CD4-positive, alpha-beta T cell treated with Interleukin-1 beta for 1 hour (primary cell): ENCODE measurements at regions not wholly inside any gene's neighbourhood (a gene's known extent, or its start where the extent isn't known, plus 50 kb on each side); places are given as distances from the start of the nearest gene placed in this dataset.
"Not testable (repeated sequence)": the region's sequence is repeated elsewhere in the genome, so short reads cannot be mapped to it uniquely, and the experiment has no call there.

ENCODE experiments used
- DNase-seq, 2 donors: peaks; one replicate each; pipeline ENCODE4 v3.0.0-alpha.2; 2020 to 2022

DNA sequence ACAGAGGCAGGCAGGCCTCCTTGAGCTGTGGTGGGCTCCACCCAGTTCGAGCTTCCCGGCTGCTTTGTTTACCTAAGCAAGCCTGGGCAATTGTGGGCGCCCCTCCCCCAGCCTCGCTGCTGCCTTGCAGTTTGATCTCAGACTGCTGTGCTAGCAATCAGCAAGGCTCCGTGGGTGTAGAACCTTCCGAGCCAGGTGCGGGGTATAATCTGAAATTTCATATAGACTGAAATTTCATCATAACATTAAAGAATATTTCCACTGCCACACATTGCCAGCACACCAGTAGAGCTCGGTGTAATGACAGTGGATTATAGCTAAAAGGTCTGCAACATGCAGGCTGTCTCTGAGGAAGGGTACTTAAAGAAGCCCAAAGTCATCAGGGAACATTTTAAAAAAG, 344.3 kb upstream of the COL8A1 start:
- not testable (repeated sequence) for DNase-seq

DNA sequence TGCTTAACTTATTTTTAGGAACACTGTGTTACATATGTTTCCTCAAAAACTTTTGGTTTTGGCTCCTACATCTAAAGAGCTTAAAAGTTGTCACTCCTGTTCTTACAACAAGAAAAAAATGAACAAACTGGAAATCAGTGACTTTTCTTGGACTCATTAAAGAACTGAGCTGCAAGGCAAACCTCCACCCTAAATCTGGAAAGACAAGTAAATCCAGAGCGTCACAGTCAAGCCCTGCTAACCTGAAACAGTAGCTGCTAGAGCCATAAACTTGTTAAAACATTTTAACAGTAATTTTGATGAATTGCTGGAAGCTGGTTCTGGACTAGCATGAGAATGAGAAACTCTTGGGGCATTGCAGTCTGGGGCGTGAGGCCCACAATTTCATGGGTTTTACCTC, 350.5 kb upstream of the COL8A1 start:
- no peak for DNase-seq

DNA sequence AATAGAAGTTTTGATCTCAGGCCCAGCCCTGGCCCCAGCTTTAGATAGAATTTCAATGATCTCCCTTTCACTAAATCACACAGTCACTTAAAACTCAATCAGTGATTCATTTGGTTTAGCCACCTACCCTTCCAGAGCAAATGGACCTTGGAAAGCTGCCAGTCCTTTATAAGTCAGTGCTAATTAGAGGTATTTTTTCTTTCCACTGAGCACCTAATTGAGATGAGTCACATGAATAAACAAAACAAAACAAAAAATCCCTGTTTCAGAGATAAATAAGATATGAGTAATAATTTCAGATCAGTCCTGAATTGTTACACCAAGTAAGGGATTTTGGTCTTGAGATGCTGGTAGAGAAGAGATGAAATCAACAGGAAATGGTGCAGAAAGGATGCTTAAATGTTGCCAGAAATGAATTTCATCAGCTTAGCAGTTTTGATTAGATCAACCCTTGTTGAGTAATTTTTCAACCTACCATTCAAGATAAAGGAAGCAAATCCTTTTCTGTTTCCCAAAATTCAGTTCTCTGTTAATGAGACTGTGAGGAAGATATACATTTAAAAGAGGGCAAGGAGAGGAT, 352.0 kb upstream of the COL8A1 start:
- no peak for DNase-seq

DNA sequence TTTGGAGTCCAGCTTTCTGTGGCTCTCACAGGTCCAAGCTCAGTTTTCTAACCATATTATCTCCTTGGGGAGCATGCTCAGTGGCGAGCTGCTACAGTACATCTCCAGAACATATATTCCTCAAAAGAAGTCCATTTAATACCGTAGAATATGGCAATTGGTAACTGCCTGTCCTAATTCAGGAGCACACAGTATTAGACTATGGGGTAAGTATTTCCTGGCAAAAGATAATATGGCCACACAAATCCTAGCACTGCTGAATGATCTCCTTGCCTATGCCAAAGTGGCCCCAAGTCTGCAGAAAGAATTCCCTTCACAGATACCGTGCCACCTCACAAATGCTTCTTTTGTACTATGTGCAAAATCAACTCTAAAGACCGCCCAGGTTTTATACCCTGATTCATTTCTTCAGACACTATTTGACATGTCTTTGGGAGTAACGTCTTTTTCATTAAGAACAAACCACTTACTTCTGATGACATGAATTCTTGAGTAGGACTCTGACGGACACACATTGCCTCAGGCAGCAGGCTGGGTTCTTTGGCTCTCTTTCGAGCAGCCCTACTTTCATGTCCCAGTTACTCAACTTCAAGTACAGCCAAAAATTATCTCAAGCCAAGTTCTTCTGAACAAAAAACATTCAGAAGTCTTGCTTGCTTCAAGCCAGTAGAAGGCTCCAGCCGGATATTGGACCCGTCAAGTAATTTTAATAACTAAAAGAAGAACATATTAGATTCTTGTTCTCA, 368.3 kb upstream of the DCBLD2 start:
- DNase-seq = no peak

DNA sequence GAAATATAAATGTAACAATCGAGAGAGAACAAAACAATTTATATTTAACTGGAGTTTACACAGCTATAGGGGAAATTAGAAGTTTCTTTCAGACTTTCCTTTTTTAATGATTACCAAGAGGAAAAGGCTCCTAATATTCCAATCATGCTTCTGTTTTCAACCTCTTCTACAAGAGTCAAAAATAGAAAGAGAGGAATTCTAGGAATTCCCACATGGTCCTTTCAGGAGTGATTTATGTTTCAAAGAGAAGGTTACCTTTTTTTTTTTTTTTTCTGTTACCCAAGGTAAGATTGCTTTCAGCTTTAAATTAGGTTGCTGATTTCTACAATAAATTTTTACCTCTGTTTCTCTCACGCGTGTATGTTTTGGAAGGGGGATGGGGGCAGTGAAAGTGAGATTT, 355.3 kb upstream of the DCBLD2 start:
- DNase-seq = no peak

DNA sequence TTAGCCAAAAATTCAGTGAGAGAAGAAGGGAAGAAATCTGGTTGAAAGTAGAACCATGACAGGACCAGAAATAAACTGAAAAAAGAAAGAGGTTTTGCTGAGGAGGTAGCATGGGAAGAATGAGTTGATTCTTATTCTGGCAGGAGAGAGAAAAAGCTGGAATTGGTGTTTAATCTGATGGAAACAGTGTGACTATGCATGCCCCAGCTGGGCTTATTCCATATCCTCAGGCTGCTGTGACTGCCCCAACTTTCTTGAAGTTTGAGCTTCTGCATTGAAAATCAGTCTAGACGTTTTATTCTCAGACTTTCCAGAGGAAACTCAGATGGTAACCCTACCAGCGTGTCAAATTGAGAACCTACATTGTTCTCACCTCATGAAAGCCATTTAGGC, 352.5 kb upstream of the DCBLD2 start:
- DNase-seq = no peak

DNA sequence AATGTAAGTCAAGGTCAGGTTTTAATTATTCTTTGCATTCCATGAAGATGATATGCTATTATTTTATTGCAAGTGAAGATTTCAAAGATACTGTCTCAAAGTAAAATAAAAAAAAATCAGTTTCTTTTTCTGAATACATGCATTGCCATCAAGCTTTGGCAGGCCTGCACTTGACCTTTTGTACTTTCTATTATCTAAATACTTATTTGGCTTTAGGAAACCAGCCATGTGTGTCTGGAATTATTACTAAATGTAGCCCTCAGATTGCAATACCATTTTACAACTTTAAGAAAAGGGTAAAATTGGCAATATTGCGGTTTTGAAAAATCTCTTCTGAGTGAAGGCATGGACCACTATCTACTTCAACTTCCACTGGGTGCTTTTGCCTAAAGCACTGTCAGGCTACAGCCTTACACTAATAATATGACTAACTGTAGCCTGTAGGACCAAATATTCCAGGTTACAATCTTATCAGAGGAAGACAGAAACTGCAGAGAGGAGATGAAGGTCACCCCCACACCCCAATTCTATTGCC, 349.4 kb upstream of the DCBLD2 start:
- no peak for DNase-seq

DNA sequence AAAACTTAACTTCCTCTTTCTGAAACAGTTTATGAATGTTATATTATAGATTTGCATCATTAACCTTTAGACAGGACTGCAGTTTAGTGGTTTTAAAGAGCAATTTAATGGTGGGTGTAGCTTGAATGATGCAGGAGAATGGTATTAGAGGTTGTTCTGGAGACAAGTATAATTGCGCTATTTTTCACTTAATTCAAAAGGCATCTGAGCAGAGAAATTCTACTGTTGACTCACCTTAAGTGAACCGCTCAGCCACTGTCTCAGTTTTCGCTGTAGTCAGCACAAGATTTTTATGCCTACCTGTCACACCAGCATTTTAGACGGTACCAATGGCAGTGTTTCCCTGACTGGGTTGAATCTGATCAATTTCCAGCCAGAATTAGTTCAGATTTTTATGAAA, 348.8 kb upstream of the DCBLD2 start:
- no peak for DNase-seq

DNA sequence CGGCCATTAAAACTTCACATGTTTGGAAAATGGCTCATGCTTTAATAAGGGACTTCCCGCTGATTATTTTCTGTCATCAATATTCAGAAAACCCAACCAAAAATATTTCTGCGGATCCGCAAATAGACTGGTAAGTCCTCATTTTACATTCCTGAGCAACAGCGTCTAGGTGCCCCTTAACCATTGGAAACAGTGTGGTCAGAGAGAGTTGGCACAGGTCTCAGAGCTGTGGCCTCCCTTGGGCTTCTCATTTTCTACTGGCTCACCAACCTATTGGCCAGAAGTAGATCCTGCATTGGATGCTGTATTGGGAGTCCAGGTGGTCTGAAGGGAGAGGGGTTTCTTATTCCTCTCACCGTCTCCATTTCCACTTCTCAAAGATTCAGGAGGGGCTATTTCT, 348.1 kb upstream of the DCBLD2 start:
- no peak for DNase-seq

DNA sequence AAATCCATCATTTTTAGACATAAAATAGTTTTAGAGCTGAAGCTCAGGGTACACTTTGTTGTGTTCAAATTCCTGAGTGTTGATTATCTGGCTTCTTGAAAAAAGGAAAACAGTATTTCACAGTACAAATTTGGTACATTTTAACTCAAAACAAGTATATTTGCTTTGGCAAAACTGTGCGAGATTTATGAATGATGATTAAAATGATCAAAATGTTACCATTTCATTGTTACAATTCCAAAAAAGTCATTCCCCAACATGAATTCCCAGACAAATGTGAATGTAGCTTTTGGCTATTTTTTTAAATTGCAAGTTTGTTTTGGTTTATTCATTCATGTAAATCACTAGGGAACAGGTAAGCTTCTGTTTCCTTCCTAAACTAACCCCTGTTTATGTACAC, 347.4 kb upstream of the DCBLD2 start:
- no peak for DNase-seq

DNA sequence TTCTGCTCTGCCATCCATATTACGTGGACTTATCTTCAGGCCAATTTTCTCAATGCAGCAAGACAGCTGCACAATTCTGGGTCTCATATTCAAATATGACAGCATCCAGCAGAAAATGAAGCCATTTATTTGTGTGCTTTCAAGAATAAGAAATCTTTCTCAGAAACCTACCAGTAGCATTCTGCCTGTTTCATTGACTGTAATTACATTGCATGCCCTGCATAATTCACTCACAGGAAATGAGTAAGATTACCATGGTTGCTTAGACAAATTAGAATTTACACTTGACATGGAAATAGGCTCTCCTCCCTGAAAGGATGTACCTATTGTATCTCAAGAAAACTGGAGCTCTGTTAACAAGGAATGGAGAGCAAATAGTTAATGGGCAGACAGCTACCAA, 346.6 kb upstream of the DCBLD2 start:
- DNase-seq = no peak

DNA sequence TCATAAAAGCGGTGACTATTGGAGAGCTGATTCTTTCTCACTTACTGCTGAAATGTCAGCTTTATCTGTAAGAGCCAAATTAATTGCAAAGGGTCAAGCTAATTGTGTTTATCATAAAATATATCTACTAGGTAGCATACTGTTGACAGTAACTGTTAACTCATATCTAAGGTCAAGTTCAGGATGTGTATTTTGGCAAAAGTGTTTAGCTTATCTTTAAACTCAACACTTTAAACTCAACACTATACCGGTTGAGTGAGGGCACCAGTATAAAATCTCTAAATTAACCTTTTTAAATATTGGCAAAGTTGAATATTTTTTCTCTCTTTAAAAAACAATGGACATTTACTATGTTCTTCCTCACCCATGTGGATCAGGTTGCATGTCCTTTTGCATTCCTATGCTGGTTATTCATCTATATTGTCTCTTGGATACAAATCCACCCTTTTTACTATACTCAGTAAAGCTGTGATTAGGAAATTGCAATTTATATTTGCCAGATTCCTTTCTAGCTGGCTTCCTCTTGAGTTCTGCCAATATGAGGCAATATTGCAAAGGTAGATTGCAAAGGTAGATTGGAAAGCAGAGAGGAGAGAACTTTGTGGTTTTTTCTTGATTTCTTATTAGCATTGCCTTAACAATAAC, 344.6 kb upstream of the DCBLD2 start:
- no peak for DNase-seq

DNA sequence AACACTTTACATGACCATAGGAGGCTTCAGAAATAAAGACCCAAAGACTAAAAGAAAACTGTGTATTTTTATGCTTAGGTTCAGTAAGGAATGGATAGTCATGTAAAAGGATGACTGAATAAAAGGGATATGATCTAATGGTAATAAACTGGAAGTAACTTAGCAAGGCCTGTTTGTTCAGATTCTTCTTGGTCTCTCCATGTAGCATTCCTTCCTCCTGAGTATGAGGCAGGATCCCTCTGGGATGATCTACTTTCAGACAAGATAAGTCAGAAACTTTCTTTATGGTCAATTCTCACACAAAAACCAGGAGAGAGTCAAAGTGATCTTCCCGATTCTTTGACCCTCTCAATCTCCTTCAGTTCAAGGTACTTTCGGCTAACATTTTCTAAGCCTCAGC, 340.8 kb upstream of the DCBLD2 start:
- no peak for DNase-seq

DNA sequence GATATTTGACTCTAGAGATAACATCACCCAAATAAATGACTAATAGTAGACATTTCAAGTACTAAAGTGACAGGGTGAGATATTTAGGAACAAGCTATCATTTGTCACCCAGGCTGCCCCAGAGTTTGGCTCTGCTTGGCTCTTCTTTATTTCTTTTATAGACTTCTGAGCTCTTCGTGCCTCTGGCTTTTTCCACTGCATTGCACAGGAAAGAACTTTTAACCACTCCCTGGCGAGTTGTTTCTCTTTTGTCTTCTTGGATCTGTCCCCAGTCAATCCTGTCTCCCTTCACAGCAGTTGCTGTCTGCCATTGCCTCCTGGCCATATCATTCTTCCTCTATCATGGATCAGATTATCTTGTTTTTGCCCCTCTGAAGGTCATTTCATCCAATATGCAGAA, 339.2 kb upstream of the DCBLD2 start:
- DNase-seq = no peak

DNA sequence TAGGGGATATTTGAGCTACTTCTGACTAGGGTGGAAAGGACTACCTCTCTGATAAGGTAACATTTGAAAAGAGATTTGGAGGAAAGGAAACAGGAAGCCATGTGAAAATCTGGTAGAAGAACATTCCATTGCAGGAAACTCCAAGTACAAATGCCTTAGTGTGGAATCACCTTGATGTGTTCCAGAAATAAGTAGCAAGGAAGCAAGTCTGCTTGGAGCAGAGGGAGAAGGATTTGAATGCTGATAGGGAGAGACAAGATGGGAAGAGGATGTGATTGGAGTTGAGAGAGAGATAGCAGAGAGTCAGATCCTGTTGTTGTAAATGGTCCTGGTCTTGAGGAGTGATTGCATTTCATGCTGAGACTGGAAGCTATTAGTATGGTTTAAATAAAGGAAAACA, 335.1 kb upstream of the DCBLD2 start:
- no peak for DNase-seq

DNA sequence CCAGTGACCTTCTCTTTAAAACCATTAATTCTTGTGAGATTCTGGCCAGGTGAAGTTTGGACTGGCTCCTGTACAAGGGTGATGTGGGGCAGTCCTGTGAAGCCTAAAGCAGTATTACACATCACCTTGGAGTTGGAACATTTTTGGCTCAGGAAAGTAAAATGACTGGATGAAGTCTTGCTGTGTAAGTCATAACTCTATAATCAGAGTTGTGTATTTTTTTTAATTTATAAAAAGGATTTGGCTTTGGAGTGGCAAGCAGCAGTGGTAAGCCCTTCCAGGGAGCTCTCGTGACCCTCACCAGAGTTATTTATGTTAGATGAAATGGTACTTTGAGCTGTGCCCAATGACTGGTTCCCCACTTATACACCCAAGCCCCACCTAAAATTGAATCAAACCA, 331.2 kb upstream of the DCBLD2 start:
- DNase-seq = no peak

DNA sequence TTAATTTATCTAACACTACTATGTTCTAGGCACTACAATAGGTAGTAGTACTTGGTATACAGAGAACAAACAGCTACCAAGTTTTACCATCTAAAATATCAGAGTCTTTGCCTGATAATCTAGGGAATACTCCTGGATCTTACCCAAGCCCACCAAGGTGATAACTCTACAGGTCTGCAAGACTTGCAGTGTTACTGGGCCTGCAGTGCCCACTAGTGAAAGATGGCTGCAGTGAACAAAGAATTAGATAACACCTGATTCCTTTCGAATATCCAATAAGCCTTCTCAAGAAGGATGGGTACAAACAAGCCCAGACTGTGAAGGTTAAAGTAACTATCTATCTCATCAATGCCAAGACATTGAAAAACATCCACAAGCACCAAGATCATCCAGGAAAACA, 317.0 kb upstream of the DCBLD2 start:
- DNase-seq = no peak

DNA sequence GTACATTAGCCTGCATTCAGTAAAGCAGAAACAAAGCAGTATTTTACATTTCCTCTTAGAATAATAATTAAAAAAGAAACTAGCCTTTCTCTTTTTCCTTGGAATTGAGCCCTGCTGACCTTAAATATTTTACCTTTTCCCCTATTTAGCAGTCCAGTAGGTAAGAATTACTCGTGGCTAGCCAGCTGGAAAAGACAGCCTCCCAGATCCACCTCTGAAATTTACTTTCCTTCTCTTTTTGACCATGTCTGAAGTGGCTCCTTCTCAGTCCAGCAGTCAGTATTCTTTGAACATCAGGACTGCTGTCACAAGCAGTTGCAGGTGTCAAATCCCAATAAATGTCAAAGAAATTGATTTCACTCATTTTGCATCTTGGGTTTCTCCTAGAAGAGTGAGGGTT, 311.5 kb upstream of the DCBLD2 start:
- no peak for DNase-seq

DNA sequence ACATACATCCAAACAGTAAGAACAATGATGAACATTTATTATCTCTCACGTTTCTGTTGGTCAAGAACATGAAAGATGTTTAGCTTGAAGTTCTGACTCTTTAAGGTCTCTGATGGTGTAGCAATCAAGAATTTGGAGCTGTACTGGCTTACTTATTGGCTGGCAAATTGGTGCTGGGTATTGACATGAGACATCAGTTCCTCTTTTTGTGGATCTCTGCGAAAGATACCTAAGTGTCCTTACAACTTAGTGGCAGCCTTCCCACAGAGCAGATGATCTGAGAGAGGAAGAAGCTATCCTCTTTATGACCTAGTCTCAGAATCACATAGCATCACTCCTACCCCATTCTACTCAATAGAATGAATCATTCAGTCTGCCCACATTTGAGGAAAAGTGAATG, 309.8 kb upstream of the DCBLD2 start:
- no peak for DNase-seq

DNA sequence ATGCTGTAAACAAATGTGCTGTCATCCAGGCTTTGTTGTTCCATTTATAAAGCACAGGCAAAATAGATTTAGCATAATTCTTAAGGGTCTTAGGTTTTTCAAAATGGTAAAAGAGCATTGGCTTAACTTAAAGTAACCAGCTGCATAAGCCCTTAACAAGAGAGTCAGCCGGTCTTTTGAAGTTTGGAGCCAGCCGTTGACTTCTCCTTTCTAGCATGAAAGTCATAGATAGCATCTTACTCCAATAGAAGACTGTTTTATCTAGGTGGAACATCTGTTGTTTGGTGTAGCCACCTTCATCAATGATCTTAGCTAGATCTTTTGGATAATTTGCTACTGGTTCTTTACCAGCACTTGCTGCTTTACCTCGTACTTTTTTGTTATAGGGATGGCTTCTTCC, 297.5 kb upstream of the DCBLD2 start:
- DNase-seq = no peak

DNA sequence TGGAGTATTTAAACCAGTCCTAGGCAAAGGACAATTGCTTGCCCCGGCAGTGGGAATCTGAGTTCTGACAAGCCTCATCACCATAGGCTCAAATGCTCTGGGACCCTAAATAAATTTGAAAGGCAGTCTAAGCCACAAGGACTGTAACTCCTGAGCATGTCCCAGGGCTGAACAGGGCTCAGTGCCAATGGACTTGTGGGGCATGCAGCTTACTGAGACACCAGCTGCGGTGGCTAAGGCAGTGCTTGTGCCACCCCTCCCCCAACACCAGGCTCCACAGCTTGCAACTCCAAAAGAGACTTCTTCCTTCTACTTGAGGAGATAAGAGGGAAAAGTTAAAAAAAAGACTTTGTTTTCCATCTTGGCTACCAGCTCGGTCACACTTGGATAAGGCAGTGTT, 289.7 kb upstream of the DCBLD2 start:
- no peak for DNase-seq

DNA sequence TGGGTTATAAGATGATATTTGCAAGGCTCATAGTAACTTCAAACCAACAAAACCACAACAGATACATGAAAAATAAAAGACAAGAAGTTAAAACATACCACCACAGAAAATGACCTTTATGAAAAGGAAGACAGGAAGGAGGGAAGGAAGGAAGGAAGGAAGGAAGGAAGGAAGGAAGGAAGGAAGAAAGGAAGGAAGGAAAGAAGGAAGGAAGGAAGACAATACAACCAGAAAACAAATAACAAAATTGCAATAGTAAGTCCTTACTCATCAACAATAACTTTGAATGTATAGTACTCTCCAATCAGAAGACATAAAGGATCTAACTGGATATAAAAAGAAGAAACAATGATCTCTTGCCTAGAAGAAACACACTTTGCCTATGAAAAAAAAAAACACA, 287.4 kb upstream of the DCBLD2 start:
- no peak for DNase-seq

DNA sequence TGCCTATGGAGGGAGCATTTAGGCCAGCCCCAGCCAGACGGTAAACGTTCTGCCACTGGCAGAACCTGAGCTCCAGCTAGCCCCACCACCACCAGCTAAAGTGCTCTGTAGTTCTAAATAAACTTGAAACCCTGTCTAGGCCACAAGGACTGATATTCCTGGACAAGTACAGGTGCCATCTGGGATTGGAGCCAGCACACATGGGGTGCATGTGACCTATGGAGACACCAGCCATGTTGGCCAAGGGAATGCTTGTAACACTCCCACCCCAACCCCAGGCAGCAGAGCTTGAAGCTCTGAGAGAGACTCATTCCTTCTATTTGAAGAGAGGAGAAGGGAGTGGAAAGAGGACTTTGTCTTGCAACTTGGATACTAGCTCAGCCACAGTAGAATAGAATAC, 284.5 kb upstream of the DCBLD2 start:
- DNase-seq = no peak

DNA sequence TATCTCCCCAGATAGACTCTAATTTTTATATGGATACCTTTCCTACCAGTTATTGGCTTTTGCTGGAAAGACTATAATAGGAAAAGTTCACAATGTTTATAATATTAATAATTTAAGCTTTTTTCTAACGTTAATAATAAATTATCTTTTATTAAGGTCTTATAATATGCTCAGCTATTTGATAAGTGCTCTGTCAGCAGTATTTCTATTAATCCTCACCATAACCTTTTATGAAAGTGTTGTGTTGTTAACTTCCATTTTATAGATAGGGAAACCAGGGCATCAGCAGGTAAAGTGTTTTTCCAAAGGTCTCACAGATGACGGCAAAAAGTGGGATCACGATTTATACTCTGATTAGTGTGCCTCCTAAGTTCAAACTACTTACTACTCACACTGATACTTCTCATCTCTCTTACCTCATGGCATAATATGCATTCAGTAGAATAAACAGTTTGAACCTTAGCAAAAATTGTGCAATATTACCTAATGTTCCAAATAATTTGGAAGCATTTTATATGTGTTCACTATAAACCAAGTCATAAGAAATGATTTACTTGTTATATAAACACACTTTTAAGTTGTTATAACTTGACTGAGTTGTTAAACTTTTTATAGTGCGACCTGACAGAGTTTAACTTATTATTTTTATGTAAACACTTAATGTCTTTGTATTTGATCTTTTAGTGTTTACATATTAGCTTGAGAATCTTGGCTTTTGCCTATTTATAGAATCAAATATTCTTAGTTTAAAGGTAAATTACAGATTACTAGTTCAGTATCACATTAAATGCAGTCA, 274.9 kb upstream of the DCBLD2 start:
- no peak for DNase-seq
